ENCODE measurements at regions not wholly inside any gene's neighbourhood (a gene's known extent, or its start where the extent isn't known, plus 50 kb on each side); places are given as distances from the start of the nearest gene placed in this dataset.
"Not testable (repeated sequence)": the region's sequence is repeated elsewhere in the genome, so short reads cannot be mapped to it uniquely, and the experiment has no call there.

GRCh38 chr20:6698723-6699122 lies 68.8 kb upstream of the BMP2 start:
- Mint-ChIP-seq H3K27ac (ENCODE audit: unreplicated experiment) (no peak overlapping the region), H3K4me1 (ENCODE audit: low read depth, unreplicated experiment) (no peaks in the 10 kb centered on the region), H3K27me3 (ENCODE audit: unreplicated experiment) (peaks cover 7% of the 10 kb centered on the region), H3K36me3 (ENCODE audit: unreplicated experiment) (no peaks in the 10 kb centered on the region), H3K9me3 (ENCODE audit: unreplicated experiment) (no peaks in the 10 kb centered on the region), H3K4me3 (ENCODE audit: unreplicated experiment) (no peak overlapping the region)
- no peak for TF ChIP-seq CTCF (IDR thresholded peaks at IDR 0.05; ENCODE audit: partially characterized antibody, unreplicated experiment)
- DNase-seq: no peak

GRCh38 chr20:6698056-6698455 lies 69.4 kb upstream of the BMP2 start:
- no peaks in the 10 kb centered on the region for H3K9me3 Mint-ChIP-seq (ENCODE audit: unreplicated experiment)
- H3K4me1 Mint-ChIP-seq (ENCODE audit: low read depth, unreplicated experiment): no peaks in the 10 kb centered on the region
- no peak for TF ChIP-seq CTCF (IDR thresholded peaks at IDR 0.05; ENCODE audit: partially characterized antibody, unreplicated experiment)
- no peak overlapping the region for H3K27ac Mint-ChIP-seq (ENCODE audit: unreplicated experiment)
- H3K4me3 Mint-ChIP-seq (ENCODE audit: unreplicated experiment): no peak overlapping the region
- DNase-seq: no peak
- H3K36me3 Mint-ChIP-seq (ENCODE audit: unreplicated experiment): no peaks in the 10 kb centered on the region
- peaks cover 7% of the 10 kb centered on the region for H3K27me3 Mint-ChIP-seq (ENCODE audit: unreplicated experiment)

- DNase-seq: no peak
- H3K36me3 Mint-ChIP-seq (ENCODE audit: unreplicated experiment): no peaks in the 10 kb centered on the region
- H3K27ac Mint-ChIP-seq (ENCODE audit: unreplicated experiment): no peak overlapping the region
- H3K4me1 Mint-ChIP-seq (ENCODE audit: low read depth, unreplicated experiment): no peaks in the 10 kb centered on the region
- no peak overlapping the region for H3K4me3 Mint-ChIP-seq (ENCODE audit: unreplicated experiment)
- no peaks in the 10 kb centered on the region for H3K9me3 Mint-ChIP-seq (ENCODE audit: unreplicated experiment)
- TF ChIP-seq CTCF (IDR thresholded peaks at IDR 0.05; ENCODE audit: partially characterized antibody, unreplicated experiment): no peak
- peaks cover 7% of the 10 kb centered on the region for H3K27me3 Mint-ChIP-seq (ENCODE audit: unreplicated experiment)
These were observed 70.1 kb upstream of the BMP2 start for GRCh38 chr20:6697228-6697972.

GRCh38 chr20:6696001-6696400 lies 71.5 kb upstream of the BMP2 start:
- no peaks in the 10 kb centered on the region for H3K4me1 Mint-ChIP-seq (ENCODE audit: low read depth, unreplicated experiment)
- H3K9me3 Mint-ChIP-seq (ENCODE audit: unreplicated experiment): no peaks in the 10 kb centered on the region
- no peaks in the 10 kb centered on the region for H3K36me3 Mint-ChIP-seq (ENCODE audit: unreplicated experiment)
- peaks cover 7% of the 10 kb centered on the region for H3K27me3 Mint-ChIP-seq (ENCODE audit: unreplicated experiment)
- TF ChIP-seq CTCF (IDR thresholded peaks at IDR 0.05; ENCODE audit: partially characterized antibody, unreplicated experiment): no peak
- H3K4me3 Mint-ChIP-seq (ENCODE audit: unreplicated experiment): no peak overlapping the region
- H3K27ac Mint-ChIP-seq (ENCODE audit: unreplicated experiment): no peak overlapping the region
- no peak for DNase-seq

- not testable (repeated sequence) for H3K4me1 Mint-ChIP-seq (ENCODE audit: low read depth, unreplicated experiment); DNase-seq; H3K27me3 Mint-ChIP-seq (ENCODE audit: unreplicated experiment); H3K9me3 Mint-ChIP-seq (ENCODE audit: unreplicated experiment); H3K4me3 Mint-ChIP-seq (ENCODE audit: unreplicated experiment); H3K27ac Mint-ChIP-seq (ENCODE audit: unreplicated experiment); H3K36me3 Mint-ChIP-seq (ENCODE audit: unreplicated experiment)
These were observed 73.7 kb upstream of the BMP2 start for GRCh38 chr20:6693808-6694198.

All from glutamatergic neuron (in vitro differentiated cells).